CD4-positive, alpha-beta T cell treated with Interleukin-6 for 4 hours (primary cell): ENCODE measurements at regions not wholly inside any gene's neighbourhood (a gene's known extent, or its start where the extent isn't known, plus 50 kb on each side); places are given as distances from the start of the nearest gene placed in this dataset.
A peak's percentile ranks its signal among the peaks of the same experiment; 100 is the strongest.

Source experiments
- DNase-seq: peaks from one replicate; pipeline ENCODE4 v3.0.0-alpha.2; 2020; ENCODE audit warnings: mixed read lengths

DNA sequence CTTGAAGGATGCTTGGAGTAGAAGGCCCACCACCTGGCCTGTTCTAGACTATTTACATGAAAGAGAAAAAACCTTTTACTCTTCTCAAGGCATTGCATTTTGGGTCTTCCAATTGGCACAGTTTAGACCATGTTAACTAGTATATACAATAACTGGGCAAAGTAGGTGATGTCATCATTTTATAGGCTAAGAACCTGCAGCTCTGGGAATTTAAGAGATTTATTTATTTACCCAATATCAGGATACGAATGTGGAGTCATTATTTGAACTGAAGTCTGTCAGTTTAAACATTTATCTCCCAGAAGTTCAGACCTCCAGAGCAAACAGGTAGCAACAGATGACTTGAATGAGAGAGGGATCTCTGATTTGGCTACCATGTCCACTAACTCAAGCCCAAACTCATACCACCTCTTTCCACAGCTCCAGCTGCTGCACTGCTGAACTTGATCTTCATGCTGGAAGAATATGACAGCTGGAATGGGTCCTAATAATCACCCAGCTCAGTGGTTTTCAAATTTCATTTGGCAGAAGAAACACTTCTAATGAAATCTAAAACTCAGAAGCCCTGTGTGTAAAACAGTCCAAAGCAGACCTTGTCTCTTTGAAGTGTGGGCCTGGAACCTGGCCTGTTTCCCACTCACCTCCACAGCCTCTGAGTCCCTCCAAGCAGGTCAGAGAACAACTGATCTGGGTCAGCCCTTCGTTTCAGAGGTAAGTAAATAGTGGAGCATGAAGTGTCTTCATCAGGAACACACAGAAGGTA lies 179.2 kb downstream of the EMP1 start:
- no peak for DNase-seq

DNA sequence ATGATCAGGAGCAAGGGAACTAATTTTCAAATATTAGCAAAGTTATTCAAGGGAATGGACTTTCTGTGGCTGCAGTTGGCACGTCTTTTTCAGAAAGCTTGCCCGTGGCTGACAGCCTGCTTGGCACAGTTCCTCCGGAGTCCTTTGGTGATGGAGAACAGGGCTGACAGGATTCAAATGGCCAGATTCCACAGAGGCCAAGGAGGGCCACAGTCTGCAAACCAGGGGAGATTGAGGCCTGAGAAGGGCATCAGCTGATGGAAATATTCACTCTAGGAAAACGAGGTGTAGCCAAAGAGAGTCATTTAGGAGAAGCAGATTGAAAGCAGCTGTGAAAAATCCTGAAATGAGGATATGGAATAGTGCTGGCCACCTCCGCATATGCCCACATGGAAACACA lies 178.3 kb downstream of the EMP1 start:
- DNase-seq = no peak

DNA sequence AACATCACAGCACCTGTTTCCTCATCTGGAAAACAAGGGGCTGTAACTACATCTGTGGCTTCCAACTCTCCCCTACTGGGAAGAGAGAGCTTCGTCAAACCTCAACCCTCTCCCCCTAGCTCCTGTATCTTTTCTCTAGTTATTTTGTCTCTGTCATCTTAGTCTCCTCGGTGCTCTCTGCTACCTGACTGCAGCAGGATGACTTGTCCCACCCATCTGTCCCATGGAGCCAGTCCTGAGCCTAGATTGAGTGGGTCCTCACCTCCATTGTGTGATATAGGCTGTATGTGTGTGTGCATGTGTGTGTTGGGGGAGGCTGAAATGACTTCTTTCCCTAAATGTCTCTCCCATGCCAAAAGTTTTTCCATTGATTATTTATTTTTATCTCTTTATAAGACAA lies 177.3 kb downstream of the EMP1 start:
- no peak for DNase-seq

DNA sequence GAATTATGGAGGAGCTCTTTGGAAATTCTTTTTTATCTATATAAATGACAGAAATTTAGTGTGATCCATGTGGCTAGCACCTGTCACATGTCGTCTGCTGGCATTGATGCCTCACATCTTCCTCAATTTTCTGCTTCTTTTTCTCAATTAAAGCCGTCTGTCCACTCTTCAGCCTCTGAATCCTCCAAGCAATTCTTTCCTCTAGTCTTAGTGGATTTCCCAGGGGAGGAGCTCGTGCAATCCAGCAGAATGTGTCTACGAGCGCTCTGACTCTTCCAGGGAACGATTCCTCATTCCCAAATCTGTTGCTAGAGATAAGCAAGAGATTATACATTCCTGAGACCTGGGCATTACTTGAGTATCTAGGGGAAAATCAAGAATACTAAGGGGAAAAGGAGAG lies 176.6 kb downstream of the EMP1 start:
- DNase-seq = no peak

DNA sequence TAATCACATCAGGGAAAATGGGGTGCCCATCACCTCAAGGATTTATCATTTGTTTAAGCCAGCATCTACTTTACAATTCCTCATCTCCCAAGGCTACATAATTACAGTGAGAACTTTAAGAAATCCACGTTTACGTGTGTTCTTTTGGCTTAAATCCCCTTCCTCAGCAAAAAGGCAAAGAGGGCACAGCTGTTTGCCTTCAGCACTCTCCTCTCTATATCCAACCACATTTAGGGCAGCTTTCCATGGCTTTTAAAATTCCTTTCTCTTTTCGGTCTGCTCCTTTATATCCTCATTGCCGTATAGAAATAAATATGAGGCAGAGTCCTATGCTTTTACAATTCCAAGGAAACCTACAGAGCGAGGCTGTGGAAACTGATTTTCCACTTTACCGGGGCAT lies 175.9 kb downstream of the EMP1 start:
- no peak for DNase-seq

DNA sequence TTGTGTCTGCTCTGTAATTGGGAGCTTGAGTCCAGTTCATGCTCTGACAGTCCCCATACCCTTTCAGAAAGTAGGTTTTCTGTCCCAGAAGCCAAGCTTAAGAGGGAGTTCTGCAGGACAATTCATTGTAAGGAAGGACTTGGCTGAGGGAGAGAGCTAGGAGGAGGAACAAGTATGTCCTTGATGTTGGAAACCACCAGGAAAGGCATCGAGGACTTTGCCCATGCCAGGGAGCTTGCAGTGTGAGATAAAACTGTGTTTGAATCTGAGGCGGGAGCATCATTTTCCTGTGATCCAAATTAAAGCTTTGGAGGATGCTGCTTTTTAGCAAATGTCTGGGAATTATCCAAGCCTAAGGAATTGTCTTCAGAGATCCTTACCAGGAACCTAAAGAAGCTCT lies 175.3 kb downstream of the EMP1 start:
- DNase-seq = no peak

DNA sequence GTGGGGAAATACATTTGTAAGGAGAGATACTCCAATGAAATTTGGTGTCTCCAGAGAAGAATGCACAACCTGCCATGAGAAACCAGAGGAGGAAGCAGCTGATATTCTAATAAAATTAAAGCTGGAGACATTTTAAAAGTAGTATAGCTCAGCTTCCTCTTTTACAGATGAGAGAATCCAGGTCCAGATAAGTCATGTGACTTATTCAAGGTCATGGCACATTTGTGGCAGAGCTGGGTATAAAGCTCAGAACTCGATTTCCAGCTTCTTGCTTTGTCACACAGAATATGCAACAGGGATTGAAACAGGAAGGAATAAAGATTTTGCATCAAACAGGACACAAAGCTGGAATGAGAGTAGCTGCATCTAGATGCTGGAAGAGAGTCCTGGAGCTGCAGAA lies 174.8 kb downstream of the EMP1 start:
- no peak for DNase-seq

DNA sequence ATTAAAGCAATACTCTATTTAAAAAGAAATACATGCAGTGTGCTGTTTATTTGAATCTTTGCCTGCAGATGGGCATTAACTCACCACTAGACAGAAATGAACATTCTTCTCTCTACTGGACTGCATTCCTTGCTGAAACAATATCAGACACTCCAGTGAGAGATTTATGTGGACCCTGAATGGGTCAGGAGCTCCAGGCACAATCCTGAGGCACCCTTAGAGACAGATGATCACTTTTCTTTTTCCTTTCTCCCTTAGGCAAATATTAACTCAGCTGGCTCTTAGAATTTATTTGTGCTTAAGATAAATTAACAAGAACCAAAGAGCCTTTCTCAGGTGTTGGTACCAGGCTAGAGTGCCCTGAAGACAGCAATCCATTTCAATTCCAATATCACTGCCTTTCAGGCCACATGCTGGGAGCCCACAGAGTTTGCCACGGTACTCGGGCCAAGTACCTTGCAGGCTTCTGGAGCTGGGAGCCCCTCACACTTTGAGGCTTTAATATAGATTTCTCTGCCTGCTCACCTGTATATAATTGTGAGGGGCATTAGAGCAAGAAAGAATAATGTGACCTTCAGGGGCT lies 173.0 kb downstream of the EMP1 start:
- DNase-seq = no peak

DNA sequence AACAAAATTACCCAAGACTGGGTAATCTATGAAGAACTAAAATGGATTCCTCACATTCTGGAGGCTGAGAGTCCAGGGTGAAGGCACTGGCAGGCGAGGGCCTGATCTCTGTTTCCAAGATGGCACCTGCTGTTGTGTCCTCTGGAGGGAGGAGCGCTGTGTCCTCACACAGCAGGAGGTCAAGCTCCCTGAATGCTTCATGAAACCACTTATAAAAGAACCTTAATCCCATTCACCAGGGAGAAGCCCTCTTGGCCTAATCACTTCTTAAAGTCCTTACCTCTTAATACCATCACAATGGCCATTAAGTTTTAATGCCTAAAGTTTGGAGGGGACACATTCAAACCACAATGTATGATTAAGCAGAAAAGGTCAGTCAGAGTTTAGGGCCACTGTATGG lies 172.4 kb downstream of the EMP1 start:
- no peak for DNase-seq

DNA sequence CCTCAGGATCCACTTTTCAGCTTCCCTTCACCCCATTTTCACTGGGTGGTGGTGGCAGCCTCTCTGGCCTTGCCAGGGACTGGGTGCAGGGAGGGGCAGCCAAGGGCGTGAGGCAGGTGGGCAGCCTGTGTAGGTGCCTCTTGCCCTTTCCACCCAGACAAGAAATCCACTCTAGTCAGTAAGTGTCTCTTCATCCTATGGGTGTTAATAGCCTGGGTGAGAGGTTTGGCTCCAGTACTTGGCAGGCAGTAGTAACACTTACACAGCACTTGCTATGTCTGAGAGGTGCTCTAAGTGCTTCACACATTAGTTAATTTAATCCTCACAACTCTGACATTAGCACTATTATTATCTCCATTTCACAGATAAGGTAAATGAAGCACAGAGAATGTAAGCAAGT lies 171.9 kb downstream of the EMP1 start:
- no peak for DNase-seq

DNA sequence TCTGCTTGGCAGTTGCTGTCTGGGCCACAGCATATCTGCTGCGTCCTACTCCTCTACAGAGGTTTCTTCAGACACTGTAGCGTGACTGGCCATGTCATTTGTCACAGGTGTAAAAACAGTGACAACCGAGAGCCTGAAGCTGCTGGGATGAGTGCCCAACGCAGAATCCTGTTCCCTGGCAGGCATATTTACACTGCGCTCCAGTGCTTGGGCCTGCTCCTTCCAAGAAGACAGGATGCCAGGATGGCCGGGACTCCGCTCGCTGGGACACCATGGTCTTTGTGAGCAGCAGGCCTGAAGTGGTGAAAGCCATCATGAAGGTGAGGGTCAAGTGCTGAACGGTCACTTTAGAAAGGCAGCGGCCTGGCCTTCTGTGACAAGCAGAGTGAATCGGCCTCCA lies 171.4 kb downstream of the EMP1 start:
- DNase-seq = no peak

DNA sequence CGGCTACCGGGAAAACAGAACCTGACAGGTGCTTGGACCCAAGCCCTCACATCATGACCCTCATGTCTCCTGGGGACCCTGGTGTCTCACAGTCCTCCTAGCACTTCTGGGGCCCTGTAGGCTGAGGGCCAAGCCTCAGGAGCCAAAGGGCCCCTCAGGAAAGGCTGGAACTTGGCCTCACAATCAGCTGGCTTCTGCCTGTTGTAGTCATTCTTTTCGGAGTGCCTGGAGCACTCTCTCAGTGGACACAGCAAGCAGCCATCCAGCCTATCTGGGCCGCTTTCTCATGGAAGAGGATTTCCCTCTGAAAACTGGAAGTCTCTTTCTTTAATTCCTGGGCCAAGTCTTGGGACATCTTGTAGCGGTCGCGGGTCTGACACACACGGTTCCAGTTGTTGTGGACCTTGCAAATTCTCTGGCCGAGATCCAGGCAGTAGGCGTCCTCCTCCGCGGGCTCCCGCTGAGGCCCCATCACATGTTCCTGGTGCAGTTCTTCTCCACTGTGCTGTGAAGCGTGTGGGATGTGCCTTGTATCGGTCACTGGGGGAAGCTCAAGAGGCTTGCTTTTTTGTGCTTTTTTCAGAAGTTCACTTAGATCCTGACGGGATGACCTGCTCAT lies 169.3 kb downstream of the EMP1 start:
- DNase-seq = no peak

DNA sequence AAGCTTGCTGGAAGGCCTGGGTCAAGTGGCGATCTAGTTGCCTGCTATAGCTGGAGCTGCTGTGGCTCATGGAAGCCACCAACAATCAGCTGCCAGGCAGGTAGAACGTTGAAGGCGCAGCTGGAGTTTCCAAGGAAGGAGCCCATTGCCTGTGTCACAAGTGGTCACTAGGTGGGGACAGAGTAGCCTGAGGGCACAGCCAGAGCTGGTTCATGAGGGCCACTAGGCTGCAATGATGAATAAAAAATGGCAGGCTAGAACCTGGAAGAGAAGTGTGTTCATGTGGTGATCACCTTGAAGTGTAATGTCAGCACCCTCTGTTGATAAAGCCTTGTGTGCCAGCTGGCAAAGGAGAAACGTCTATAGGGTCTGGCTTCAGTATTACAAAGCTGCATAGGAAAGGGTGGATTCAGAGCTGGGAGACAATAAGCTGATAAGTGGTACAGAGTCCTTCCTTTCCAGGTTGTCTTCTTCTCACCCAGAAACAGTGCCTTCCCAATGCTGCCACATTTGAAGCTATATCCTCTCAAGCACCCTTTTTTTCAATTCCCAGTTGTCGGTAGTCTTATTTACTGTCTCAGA lies 165.8 kb downstream of the EMP1 start:
- peak; percentile 15 for DNase-seq

DNA sequence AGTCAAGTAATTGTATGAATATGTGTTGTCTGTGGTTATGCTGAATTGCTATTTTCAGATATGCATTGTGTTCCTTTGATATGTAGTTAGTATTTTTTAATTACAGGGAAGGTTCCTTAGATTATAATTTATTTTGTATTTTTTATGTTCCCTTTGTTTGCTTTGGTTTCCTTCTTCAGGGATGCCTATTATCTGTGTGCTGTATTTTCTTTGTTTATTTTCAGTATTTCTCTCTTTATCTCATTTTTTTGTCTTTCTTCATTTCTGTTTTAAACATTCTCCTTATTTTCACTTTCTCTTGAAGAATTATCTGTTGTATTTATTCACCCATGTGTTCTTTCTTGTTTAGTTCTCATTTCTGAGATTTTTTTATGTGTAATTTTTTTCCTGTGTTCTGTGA lies 163.1 kb downstream of the EMP1 start:
- no peak for DNase-seq

DNA sequence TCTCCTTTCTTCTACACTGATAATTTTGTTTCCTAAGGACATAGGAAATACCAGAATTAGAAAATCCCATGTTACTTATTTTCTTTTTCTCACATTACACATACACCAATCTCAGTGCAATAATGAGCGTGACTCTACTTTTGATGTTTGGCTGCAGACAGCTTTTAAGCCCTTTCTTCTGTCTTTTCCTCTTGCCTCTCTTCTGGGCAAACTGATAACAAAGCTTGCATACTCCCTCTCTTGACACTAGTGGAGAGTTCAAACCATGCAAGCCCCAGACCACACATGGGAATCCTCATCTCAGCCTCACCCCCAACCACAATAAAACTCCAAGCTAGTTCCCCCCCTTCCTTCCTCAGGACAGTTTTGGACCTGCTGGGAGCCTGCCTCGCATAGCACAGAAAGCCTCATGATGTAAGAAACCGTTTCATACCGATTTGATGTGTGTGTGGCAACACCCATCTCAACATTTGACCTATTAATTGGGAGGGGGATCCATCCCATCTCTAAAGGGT lies 161.9 kb downstream of the EMP1 start:
- DNase-seq = no peak

DNA sequence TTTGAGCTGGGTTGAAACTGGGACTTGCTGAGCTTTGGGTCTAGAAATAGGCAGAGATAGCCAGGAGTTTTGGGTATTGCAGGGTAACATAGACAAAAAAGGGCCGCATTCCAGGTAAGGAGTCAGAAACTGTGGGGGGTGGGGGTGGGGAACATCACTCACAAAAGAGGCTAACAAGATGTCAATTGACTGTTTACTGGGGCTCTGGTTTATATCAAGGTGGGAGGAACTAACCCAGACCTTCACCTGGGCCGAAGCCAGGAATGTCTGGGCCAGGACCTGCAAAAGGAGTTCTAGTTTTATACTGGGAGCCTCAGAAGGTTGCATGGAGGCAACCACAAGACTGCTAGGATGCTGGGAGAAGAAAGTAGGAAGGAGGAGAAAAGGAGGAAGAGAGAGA lies 154.4 kb downstream of the EMP1 start:
- DNase-seq = no peak

DNA sequence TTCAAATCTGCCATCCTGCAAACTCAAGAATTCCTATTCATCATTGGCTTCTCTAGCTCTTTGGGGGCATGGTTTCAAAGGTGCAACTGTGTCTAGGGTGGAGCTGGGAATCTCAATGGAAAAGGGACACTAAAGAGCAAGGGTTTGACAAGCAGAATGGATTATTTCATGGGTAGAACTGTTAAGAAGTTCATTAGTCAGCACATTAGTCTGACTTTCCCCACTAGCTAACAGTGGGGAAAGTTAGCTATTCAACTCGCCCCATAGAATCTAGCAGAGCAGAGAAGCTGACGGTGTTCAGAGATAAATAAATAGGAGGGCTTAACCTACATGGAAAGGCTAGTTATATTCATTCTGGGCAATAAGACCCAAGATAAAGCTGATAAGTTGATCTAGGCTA lies 153.9 kb downstream of the EMP1 start:
- DNase-seq = no peak

DNA sequence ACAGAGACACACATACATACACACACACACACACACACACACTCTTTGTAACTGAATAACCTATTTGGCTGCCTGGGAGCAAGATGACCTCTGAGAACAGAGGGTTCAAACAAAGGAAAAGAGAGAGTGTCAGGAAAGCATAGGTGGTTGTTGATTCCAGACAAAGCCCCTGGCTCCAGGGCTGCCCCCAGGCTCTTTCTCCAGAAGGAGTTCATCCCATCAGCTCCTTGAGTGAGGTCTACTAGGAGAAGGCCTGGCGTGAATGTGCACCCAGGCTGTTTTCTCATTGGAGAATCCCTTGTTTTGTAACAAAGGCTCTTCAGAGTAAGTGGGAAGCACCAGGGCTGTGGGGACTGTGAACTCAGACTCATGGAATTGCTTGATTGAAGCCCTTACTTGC lies 151.9 kb downstream of the EMP1 start:
- no peak for DNase-seq

DNA sequence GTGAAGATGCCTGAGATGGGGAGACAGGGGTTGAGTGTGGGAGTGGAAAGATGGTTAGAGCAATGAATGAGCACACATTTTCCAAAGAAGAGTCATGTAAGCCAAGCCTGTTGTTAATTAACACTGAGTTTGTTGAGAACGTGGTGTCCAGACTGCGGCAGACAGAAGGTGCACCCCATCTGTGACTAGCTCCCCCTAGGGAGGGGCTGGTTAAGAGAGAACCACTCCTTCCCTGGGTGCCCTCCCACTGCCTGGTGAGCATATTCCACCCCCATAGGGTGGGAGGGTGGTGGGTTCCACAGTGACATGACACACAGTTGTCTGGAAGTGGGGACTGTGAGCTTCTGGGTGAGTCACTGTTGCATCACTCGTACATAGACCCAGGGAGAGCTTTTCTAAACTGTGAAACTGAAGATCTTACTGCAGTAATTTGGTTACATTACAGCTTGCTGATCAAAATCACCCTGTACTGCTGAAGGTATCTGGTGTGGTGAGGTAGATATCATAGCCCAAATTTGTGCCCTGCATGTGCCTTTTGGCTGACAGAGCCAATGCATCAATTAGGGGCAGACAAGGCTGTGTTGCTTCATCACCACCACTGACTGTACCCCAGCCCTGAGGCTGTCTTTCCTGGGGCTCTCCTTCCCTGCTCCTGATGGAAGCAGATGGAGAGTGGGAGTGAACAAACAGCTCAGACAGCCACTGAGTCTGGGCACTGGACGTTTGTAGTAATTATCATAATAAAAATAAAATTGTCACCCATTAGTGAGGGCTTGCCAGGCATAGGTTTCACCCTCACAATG lies 150.9 kb downstream of the EMP1 start:
- no peak for DNase-seq

DNA sequence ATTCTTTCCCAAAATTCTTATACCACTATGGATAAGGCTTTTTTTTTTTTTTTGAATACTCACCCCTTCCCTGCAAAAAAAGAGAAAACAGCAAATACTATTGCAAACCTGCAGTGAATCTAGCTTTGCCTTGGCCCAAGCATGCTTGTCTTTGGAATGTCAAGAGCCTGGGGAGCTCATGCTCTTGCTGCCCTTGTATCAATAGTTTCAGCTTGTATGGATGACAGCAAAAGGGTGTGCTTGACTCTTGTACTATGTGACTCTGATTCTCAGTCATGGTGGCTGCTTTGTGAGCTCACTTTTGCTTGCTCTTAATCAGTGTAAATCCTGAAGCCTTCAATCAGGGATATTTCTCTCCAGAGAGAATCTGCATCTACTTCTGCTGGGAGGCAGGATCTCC lies 149.2 kb downstream of the EMP1 start:
- no peak for DNase-seq

DNA sequence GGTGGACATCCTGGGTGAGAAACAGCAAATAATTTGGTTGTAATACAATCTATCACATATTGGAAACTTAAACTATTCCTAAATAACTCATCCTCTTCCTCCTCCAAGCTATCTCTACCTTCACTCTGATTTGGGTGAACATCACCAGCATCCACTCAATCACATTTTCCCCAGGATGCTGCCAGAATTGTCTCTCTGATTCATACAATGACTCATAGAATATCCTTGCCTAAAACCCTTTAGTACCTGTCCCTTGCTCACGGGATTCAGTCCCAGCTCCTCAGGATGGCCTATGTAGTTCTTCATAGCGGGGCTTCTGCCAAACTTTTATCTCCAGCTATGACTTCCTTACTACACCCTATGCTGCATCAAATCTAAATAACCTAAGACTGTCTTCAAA lies 146.8 kb downstream of the EMP1 start:
- DNase-seq = no peak

DNA sequence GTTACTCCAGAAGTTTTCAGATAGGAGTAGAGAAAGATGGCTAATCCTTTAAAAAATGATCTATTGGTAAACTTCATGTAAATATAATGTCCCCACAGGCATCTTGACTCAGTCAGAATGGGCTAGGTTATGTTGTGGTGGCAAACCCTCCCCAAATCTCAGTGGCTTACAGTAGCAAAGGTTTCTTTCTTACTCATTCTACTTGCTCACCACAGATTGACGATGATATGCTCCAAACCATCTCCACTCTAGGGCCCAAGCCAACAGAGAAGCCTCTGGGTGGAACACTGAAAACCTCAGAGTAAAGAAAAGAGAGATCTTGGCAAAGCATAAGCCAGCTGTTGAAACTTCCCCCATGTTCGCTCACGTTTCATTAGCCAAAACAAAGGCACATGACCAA lies 146.4 kb downstream of the EMP1 start:
- DNase-seq = no peak

DNA sequence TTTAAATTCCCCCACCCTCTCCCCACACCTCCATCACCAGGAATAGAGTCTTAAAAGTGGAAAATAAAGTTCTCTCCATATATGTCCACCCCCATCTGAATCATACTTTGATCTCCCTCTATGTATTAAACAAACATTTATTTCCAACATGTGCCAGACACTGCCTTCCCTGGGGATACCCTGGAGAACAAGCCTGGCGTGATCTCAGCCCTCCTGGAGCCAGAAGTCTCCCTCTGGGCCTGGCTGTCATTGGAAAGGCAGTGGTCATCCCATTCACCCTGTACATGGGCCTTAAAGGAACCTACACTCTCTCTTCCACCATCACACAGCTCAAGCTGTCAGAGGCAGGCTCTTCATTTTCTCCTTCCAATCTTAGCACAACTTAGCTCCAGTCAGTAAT lies 143.6 kb downstream of the EMP1 start:
- DNase-seq = no peak
